ENCODE measurements at regions not wholly inside any gene's neighbourhood (a gene's known extent, or its start where the extent isn't known, plus 50 kb on each side); places are given as distances from the start of the nearest gene placed in this dataset.
"Not testable (repeated sequence)": the region's sequence is repeated elsewhere in the genome, so short reads cannot be mapped to it uniquely, and the experiment has no call there.

DNA sequence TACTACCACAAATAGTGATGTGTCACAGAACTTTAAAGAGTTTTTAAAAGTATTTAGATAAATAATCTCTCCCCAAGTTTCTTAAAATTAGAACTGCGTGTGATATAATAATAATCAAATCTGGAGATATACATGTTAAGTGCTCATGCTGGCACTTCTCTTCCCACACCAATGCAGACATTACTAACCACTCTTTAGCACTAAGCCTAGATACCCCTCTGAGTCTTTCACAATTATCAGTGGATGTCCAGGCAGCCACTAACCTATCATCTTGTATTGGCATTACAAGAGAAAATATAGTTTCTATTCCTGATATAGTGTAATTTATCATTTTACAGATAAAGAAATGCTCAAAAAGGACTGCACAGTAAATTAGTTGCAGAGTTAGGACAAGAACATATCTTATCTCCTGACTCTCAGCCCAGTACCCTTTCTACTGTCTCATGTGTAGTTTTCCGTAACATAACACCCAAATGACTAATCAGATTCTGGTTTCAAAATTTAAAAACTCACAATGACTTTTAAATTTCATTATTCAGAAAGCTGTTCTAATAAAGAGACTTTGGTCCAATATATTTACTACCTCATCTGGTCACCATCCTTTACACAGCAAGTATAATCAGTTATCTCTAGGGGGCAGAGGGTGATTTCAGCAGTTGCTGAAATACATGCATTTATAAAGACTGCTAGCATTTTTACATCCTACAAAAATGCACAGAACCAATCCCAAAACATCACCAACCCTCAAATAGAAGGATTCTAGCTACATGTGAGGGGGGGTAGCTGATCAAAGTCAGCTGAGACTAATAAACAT is 215.5 kb upstream of the MCHR2 start:
- no peaks in the 10 kb centered on the region for H3K27me3 ChIP-seq
- no peak for TF ChIP-seq POLR2A (IDR thresholded peaks at IDR 0.05)
- TF ChIP-seq, protein P1, sequence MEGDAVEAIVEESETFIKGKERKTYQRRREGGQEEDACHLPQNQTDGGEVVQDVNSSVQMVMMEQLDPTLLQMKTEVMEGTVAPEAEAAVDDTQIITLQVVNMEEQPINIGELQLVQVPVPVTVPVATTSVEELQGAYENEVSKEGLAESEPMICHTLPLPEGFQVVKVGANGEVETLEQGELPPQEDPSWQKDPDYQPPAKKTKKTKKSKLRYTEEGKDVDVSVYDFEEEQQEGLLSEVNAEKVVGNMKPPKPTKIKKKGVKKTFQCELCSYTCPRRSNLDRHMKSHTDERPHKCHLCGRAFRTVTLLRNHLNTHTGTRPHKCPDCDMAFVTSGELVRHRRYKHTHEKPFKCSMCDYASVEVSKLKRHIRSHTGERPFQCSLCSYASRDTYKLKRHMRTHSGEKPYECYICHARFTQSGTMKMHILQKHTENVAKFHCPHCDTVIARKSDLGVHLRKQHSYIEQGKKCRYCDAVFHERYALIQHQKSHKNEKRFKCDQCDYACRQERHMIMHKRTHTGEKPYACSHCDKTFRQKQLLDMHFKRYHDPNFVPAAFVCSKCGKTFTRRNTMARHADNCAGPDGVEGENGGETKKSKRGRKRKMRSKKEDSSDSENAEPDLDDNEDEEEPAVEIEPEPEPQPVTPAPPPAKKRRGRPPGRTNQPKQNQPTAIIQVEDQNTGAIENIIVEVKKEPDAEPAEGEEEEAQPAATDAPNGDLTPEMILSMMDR (IDR thresholded peaks at IDR 0.05) = no peak
- TF ChIP-seq POLR2AphosphoS5 (IDR thresholded peaks at IDR 0.05) = no peak
- TF ChIP-seq EP300 (IDR thresholded peaks at IDR 0.05) = no peak
- no peak overlapping the region for H3K27ac ChIP-seq
- no peaks in the 10 kb centered on the region for H3K9me3 ChIP-seq
- H3K4me3 ChIP-seq = no peak overlapping the region
- H3K36me3 ChIP-seq = no peaks in the 10 kb centered on the region
- no peaks in the 10 kb centered on the region for H3K4me1 ChIP-seq
- intact Hi-C loops (cut with DNase I) = no loop called here
- WGBS, 2 donors = 83 to 86% methylated on average over 2 of the region's 2 CpGs
- no peak for DNase-seq

DNA sequence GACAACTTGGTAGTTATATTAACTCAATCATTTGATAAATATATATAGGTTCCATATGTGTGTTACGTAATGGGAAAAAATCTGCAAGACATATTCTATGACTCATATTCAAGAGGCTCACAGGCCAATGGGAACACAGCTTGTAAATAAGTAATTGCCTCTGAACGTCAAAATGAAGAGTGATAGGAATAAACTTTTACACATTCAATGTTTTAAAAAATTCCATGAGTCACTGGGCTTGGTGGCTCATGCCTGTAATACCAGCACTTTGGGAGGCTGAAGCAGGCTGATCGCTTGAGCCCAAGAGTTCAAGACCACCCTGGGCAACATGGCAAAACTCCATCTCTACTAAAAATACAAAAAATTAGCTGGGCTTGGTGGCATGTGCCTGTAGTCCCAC is 209.4 kb upstream of the MCHR2 start:
- Histone ChIP-seq H3K4me1 (no peaks in the 10 kb centered on the region), H3K9me3 (no peaks in the 10 kb centered on the region), H3K27ac (no peak overlapping the region), H3K36me3 (no peaks in the 10 kb centered on the region), H3K4me3 (no peak overlapping the region), H3K27me3 (no peaks in the 10 kb centered on the region)
- TF ChIP-seq POLR2A (IDR thresholded peaks at IDR 0.05) (no peak), EP300 (IDR thresholded peaks at IDR 0.05) (no peak), POLR2AphosphoS5 (IDR thresholded peaks at IDR 0.05) (no peak)
- TF ChIP-seq, protein P1 (IDR thresholded peaks at IDR 0.05) = no peak
- no peak for DNase-seq
- WGBS, 2 donors = 73 to 89% methylated on average over 3 of the region's 3 CpGs
- intact Hi-C loops (cut with DNase I) = no loop called here

DNA sequence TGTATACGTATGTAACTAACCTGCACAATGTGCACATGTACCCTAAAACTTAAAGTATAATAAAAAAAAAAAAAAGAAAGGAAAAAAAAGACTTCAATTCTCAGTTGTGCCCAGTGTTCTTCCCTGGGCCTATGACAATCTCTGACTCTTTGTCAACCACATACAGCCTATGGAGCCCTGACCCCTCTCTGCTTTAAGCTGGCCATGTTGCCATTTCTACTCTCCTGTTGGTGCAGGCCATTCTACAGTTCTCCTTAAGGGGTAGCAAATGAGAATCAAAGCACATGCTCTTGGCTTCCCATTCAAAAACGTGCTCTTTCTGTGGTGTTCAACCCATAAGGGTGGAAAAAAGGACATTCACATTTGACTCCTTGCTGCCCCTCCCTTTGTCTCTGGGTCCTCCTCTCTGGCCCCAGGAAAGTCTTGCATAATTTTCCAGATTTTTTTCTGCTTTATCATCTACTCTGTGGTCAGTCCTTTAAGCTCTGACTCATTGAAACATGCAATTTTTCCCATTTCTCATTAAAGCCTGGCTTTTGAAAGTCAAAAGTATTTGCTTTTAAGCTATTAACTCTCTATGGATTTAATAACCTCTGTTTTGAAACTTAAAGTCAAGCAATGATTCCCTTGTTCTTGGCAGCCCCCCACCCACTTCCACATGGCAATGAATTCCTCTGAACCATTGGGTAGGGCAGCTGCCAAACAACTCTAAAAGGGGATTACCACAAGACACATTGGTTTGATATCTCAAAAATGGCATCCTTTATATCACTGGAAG is 208.6 kb upstream of the MCHR2 start:
- 55 to 68% methylated on average over 2 of the region's 2 CpGs for WGBS, 2 donors
- intact Hi-C loops (cut with DNase I) = no loop called here
- H3K4me1 ChIP-seq = no peaks in the 10 kb centered on the region

DNA sequence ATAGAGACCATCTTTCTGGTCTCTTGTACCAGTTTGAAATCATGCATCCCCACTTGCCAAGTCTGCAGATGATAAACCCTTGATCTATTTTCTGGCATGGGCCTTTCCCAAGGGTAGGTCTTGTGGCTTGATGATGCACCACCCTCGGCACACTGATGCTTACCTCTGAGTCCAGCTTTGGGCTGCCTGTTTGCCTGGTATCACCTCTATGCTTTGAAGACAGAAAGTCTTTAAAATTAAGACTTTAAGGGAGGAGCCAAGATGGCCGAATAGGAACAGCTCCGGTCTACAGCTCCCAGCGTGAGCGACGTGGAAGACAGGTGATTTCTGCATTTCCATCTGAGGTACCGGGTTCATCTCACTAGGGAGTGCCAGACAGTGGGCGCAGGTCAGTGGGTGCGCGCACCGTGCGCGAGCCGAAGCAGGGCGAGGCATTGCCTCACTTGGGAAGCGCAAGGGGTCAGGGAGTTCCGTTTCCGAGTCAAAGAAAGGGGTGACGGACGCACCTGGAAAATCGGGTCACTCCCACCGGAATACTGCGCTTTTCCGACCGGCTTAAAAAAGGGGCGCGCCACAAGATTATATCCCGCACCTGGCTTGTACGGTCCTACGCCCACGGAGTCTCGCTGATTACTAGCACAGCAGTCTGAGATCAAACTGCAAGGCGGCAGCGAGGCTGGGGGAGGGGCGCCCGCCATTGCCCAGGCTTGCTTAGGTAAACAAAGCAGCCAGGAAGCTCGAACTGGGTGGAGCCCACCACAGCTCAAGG is 202.4 kb upstream of the MCHR2 start:
- H3K9me3 ChIP-seq; intact Hi-C loops (cut with DNase I); H3K27me3 ChIP-seq; H3K4me3 ChIP-seq; DNase-seq; H3K4me1 ChIP-seq; H3K27ac ChIP-seq; H3K36me3 ChIP-seq: not testable (repeated sequence)
- WGBS, 2 donors = 91% methylated on average over 34 to 35 of the region's 37 CpGs

More for the DNA sequence above, 208.6 kb upstream of the MCHR2 start:
- TF ChIP-seq, protein P1 (IDR thresholded peaks at IDR 0.05) = no peak
- no peak for TF ChIP-seq POLR2A (IDR thresholded peaks at IDR 0.05)
- TF ChIP-seq EP300 (IDR thresholded peaks at IDR 0.05) = no peak
- TF ChIP-seq POLR2AphosphoS5 (IDR thresholded peaks at IDR 0.05) = no peak
- Histone ChIP-seq H3K4me3 (no peak overlapping the region), H3K27ac (no peak overlapping the region), H3K36me3 (no peaks in the 10 kb centered on the region), H3K9me3 (no peaks in the 10 kb centered on the region), H3K27me3 (no peaks in the 10 kb centered on the region)
- no peak for DNase-seq

- H3K27ac ChIP-seq; H3K4me1 ChIP-seq; DNase-seq; H3K9me3 ChIP-seq; H3K4me3 ChIP-seq; intact Hi-C loops (cut with DNase I); H3K36me3 ChIP-seq; H3K27me3 ChIP-seq: not testable (repeated sequence)
- WGBS, 2 donors = 91 to 94% methylated on average over 2 of the region's 2 CpGs
These were observed 201.2 kb upstream of the MCHR2 start for GRCh38 chr6:100195244-100195643.
